ENCODE measurements at regions not wholly inside any gene's neighbourhood (a gene's known extent, or its start where the extent isn't known, plus 50 kb on each side); places are given as distances from the start of the nearest gene placed in this dataset.

GRCh38 chr17:13171790-13172189 is 154.0 kb upstream of the ELAC2 start:
- DNase-seq: no peak
- no peaks in the 10 kb centered on the region for H3K36me3 ChIP-seq
- H3K4me3 ChIP-seq (ENCODE audit: low read depth, low read length): no peak overlapping the region
- H3K4me1 ChIP-seq: no peaks in the 10 kb centered on the region
- no peaks in the 10 kb centered on the region for H3K9me3 ChIP-seq
- H3K27me3 ChIP-seq: no peaks in the 10 kb centered on the region
- no peak for TF ChIP-seq CTCF (IDR thresholded peaks at IDR 0.05; ENCODE audit: low read depth, low read length)

GRCh38 chr17:13162361-13162760 is 144.5 kb upstream of the ELAC2 start:
- TF ChIP-seq CTCF (IDR thresholded peaks at IDR 0.05; ENCODE audit: low read depth, low read length): no peak
- H3K4me1 ChIP-seq: no peaks in the 10 kb centered on the region
- H3K9me3 ChIP-seq: no peaks in the 10 kb centered on the region
- no peak overlapping the region for H3K4me3 ChIP-seq (ENCODE audit: low read depth, low read length)
- no peaks in the 10 kb centered on the region for H3K36me3 ChIP-seq
- H3K27me3 ChIP-seq: no peaks in the 10 kb centered on the region
- DNase-seq: no peak

- H3K4me3 ChIP-seq (ENCODE audit: low read depth, low read length): no peak overlapping the region
- H3K27me3 ChIP-seq: no peaks in the 10 kb centered on the region
- no peaks in the 10 kb centered on the region for H3K4me1 ChIP-seq
- no peaks in the 10 kb centered on the region for H3K9me3 ChIP-seq
- DNase-seq: no peak
- H3K36me3 ChIP-seq: no peaks in the 10 kb centered on the region
- TF ChIP-seq CTCF (IDR thresholded peaks at IDR 0.05; ENCODE audit: low read depth, low read length): no peak
Observed at GRCh38 chr17:13160790-13161189, 143.0 kb upstream of the ELAC2 start.

GRCh38 chr17:13160296-13160695 is 142.5 kb upstream of the ELAC2 start:
- no peak for TF ChIP-seq CTCF (IDR thresholded peaks at IDR 0.05; ENCODE audit: low read depth, low read length)
- Histone ChIP-seq H3K4me1 (no peaks in the 10 kb centered on the region), H3K9me3 (no peaks in the 10 kb centered on the region), H3K36me3 (no peaks in the 10 kb centered on the region), H3K27me3 (no peaks in the 10 kb centered on the region), H3K4me3 (ENCODE audit: low read depth, low read length) (no peak overlapping the region)
- no peak for DNase-seq

- Histone ChIP-seq H3K9me3 (no peaks in the 10 kb centered on the region), H3K27me3 (no peaks in the 10 kb centered on the region), H3K4me3 (ENCODE audit: low read depth, low read length) (no peak overlapping the region), H3K36me3 (no peaks in the 10 kb centered on the region), H3K4me1 (no peaks in the 10 kb centered on the region)
- no peak for DNase-seq
- TF ChIP-seq CTCF (IDR thresholded peaks at IDR 0.05; ENCODE audit: low read depth, low read length): no peak
Observed at GRCh38 chr17:13158494-13159240, 140.8 kb upstream of the ELAC2 start.

- no peak for TF ChIP-seq CTCF (IDR thresholded peaks at IDR 0.05; ENCODE audit: low read depth, low read length)
- H3K36me3 ChIP-seq: no peaks in the 10 kb centered on the region
- no peak overlapping the region for H3K4me3 ChIP-seq (ENCODE audit: low read depth, low read length)
- no peaks in the 10 kb centered on the region for H3K9me3 ChIP-seq
- no peaks in the 10 kb centered on the region for H3K4me1 ChIP-seq
- DNase-seq: no peak
- H3K27me3 ChIP-seq: no peaks in the 10 kb centered on the region
Observed at GRCh38 chr17:13157656-13158055, 139.8 kb upstream of the ELAC2 start.
